ENCODE measurements at regions not wholly inside any gene's neighbourhood (a gene's known extent, or its start where the extent isn't known, plus 50 kb on each side); places are given as distances from the start of the nearest gene placed in this dataset.

DNA sequence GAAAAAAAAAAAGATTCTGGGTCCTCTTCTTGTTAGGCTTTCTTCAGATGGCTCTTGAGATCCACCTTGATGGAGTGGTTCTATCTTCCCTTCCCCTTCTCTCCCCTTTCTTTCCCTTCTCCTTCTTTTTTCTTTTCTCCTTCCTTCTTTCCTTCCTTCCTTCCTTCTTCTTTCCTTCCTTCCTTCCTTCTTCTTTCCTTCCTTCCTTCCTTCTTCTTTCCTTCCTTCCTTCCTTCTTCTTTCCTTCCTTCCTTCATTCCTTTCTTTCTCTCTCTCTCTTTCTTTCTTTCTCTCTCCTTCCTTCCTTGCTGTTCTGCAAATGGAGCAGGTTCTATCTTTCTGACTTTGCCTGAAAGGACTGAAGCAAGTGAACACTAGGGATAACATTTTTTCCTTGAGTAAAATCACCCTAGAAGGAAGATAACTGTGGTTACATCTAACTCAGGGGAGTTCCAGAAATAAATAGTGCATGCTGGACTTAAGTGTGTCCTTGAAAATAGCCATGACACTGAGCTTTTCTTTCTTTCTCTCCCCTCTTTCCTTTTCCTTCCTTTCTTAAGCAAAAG is 68.8 kb upstream of the SEC14L1 start:
- TF ChIP-seq, protein P1, sequence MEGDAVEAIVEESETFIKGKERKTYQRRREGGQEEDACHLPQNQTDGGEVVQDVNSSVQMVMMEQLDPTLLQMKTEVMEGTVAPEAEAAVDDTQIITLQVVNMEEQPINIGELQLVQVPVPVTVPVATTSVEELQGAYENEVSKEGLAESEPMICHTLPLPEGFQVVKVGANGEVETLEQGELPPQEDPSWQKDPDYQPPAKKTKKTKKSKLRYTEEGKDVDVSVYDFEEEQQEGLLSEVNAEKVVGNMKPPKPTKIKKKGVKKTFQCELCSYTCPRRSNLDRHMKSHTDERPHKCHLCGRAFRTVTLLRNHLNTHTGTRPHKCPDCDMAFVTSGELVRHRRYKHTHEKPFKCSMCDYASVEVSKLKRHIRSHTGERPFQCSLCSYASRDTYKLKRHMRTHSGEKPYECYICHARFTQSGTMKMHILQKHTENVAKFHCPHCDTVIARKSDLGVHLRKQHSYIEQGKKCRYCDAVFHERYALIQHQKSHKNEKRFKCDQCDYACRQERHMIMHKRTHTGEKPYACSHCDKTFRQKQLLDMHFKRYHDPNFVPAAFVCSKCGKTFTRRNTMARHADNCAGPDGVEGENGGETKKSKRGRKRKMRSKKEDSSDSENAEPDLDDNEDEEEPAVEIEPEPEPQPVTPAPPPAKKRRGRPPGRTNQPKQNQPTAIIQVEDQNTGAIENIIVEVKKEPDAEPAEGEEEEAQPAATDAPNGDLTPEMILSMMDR (IDR thresholded peaks at IDR 0.05; ENCODE audit: insufficient read depth, low read length, poor library complexity, severe bottlenecking), result no peak
- no peak for TF ChIP-seq EZH2phosphoT487 (conservative IDR thresholded peaks at IDR 0.05; ENCODE audit: low read length)

All from SU-DHL-6 (cell line).